IMR-90 (cell line): ENCODE measurements at regions not wholly inside any gene's neighbourhood (a gene's known extent, or its start where the extent isn't known, plus 50 kb on each side); places are given as distances from the start of the nearest gene placed in this dataset.

Experiments used
- ATAC-seq: fragments of 200-7000 bp; cut with Tn5 transposase; 2 replicates; pipeline ENCODE4 v1.9.1; 2020; ENCODE audit warnings: low read depth, mild to moderate bottlenecking, moderate library complexity
- BruUV-seq: library from RNA; stranded (reverse); fragments of 400-500 nt; replicated peaks from 2 replicates; lab custom pipeline; 2021; lab: Mats Ljungman, UMichigan
- CTCF ChIA-PET: fragments of 300-600 bp; formaldehyde crosslinking; extraction: SDS; loops from one replicate; lab custom pipeline; 2021; ENCODE audit warnings: antibody characterized with exemption; lab: Yijun Ruan, JAX
- POLR2A ChIA-PET: fragments of 300-600 bp; sonication (Branson Sonifier 250); formaldehyde crosslinking; loops from one replicate; lab custom pipeline; 2022; ENCODE audit warnings: antibody characterized with exemption; ENCODE audit not compliant: unreplicated experiment; lab: Charles Lee
- DNase-seq: peaks from one replicate; pipeline ENCODE4 v3.0.0; 2013
- H2AFZ ChIP-seq: replicated peaks from 2 replicates; pipeline ENCODE3; 2013; ENCODE audit warnings: low read length, mild to moderate bottlenecking; ENCODE audit not compliant: poor library complexity
- H2AK5ac ChIP-seq: 2 replicates; pipeline ENCODE4 v1.6.1; 2013; ENCODE audit warnings: low read depth, low read length, inconsistent platforms
- H2AK9ac ChIP-seq: replicated peaks from 2 replicates; pipeline ENCODE3; 2013; ENCODE audit warnings: mild to moderate bottlenecking, low read depth, low read length, moderate library complexity; ENCODE audit not compliant: poor library complexity
- H2BK120ac ChIP-seq: 2 replicates; pipeline ENCODE4 v1.6.1; 2013; ENCODE audit warnings: low read depth, low read length, inconsistent platforms
- H2BK15ac ChIP-seq: 3 replicates; pipeline ENCODE4 v1.6.1; 2013; ENCODE audit warnings: low read depth, low read length, inconsistent platforms
- H2BK20ac ChIP-seq: 2 replicates; pipeline ENCODE4 v1.6.1; 2013; ENCODE audit warnings: low read depth, mild to moderate bottlenecking, inconsistent platforms, low read length, moderate library complexity
- H2BK5ac ChIP-seq: 2 replicates; pipeline ENCODE4 v1.6.1; 2013; ENCODE audit warnings: mild to moderate bottlenecking, low read depth, low read length, inconsistent platforms; ENCODE audit not compliant: poor library complexity, severe bottlenecking
- H3K14ac ChIP-seq: replicated peaks from 2 replicates; pipeline ENCODE4 v1.6.1; 2013; ENCODE audit warnings: low read depth, low read length, inconsistent platforms
- H3K18ac ChIP-seq: 2 replicates; pipeline ENCODE4 v1.6.1; 2013; ENCODE audit warnings: low read depth, low read length, control low read depth
- H3K23ac ChIP-seq: 2 replicates; pipeline ENCODE4 v1.6.1; 2013; ENCODE audit warnings: low read depth, low read length, inconsistent platforms
- H3K27ac ChIP-seq: 2 replicates; pipeline ENCODE4 v1.5.1; 2013; ENCODE audit warnings: mild to moderate bottlenecking, control low read depth, low read length; ENCODE audit not compliant: insufficient read depth
- H3K27me3 ChIP-seq: 2 replicates; pipeline ENCODE4 v1.6.1; 2013; ENCODE audit warnings: low read length; ENCODE audit not compliant: control insufficient read depth, insufficient read depth
- H3K36me3 ChIP-seq: 2 replicates; pipeline ENCODE4 v1.6.1; 2013; ENCODE audit warnings: low read length, mixed read lengths; ENCODE audit not compliant: control insufficient read depth, insufficient read depth
- H3K4ac ChIP-seq: 2 replicates; pipeline ENCODE4 v1.6.1; 2013; ENCODE audit warnings: low read depth, low read length, inconsistent platforms
- H3K4me1 ChIP-seq: 2 replicates; pipeline ENCODE4 v1.6.1; 2013; ENCODE audit warnings: low read length, mixed read lengths; ENCODE audit not compliant: control insufficient read depth, insufficient read depth
- H3K4me2 ChIP-seq: 2 replicates; pipeline ENCODE4 v1.6.1; 2013; ENCODE audit warnings: low read depth, mild to moderate bottlenecking, control low read depth, low read length, moderate library complexity
- H3K4me3 ChIP-seq: 2 replicates; pipeline ENCODE4 v1.5.1; 2013; ENCODE audit warnings: low read depth, mild to moderate bottlenecking, control low read depth, low read length, moderate library complexity; ENCODE audit not compliant: insufficient read depth
- H3K56ac ChIP-seq: 2 replicates; pipeline ENCODE4 v1.6.1; 2013; ENCODE audit warnings: low read length, inconsistent platforms; ENCODE audit not compliant: insufficient read depth; ENCODE audit errors: extremely low read depth
- H3K79me1 ChIP-seq, 2 experiments: 2 replicates each; pipeline ENCODE4 v1.6.1; 2013; ENCODE audit warnings: low read length in 2 of 2, inconsistent platforms in 1 of 2, low read depth in 1 of 2
- H3K9ac ChIP-seq: 2 replicates; pipeline ENCODE4 v1.6.1; 2013; ENCODE audit warnings: low read depth, low read length, control low read depth
- H3K9me1 ChIP-seq: 2 replicates; pipeline ENCODE4 v1.6.1; 2013; ENCODE audit warnings: low read length, inconsistent platforms; ENCODE audit not compliant: insufficient read depth
- H3K9me3 ChIP-seq: 2 replicates; pipeline ENCODE4 v1.6.1; 2013; ENCODE audit warnings: low read length; ENCODE audit not compliant: control insufficient read depth, insufficient read depth
- H4K20me1 ChIP-seq: 2 replicates; pipeline ENCODE4 v1.6.1; 2013; ENCODE audit warnings: low read length, inconsistent platforms; ENCODE audit not compliant: insufficient read depth
- H4K5ac ChIP-seq: 2 replicates; pipeline ENCODE4 v1.6.1; 2013; ENCODE audit warnings: mild to moderate bottlenecking, low read depth, low read length, control low read depth
- H4K8ac ChIP-seq, 2 experiments: 2 replicates each; pipeline ENCODE4 v1.6.1; 2013; ENCODE audit warnings: low read depth in 2 of 2, low read length in 2 of 2, control low read depth in 1 of 2, inconsistent platforms in 1 of 2
- H4K91ac ChIP-seq: 2 replicates; pipeline ENCODE4 v1.6.1; 2013; ENCODE audit warnings: low read depth, low read length, inconsistent platforms; ENCODE audit not compliant: insufficient read depth
- BHLHE40 ChIP-seq: fragments of 150-350 bp; IDR thresholded peaks from 2 replicates; pipeline ENCODE4 v1.6.1; 2016; ENCODE audit warnings: mild to moderate bottlenecking, low read depth, low read length
- CEBPB ChIP-seq: IDR thresholded peaks from 2 replicates; pipeline ENCODE4 v1.6.1; 2012; ENCODE audit warnings: low read depth, low read length, improper control_type of control experiment
- CHD1 ChIP-seq: IDR thresholded peaks from 2 replicates; pipeline ENCODE4 v1.6.1; 2012; ENCODE audit warnings: low read depth, low read length, improper control_type of control experiment
- CTCF ChIP-seq: conservative IDR thresholded peaks from 2 replicates; pipeline ENCODE4 v1.5.1; 2012; ENCODE audit warnings: mild to moderate bottlenecking, low read depth, low read length, improper control_type of control experiment
- ELK1 ChIP-seq: fragments of 150-350 bp; IDR thresholded peaks from 2 replicates; pipeline ENCODE4 v1.6.1; 2016; ENCODE audit warnings: low read depth, mild to moderate bottlenecking, low read length, moderate library complexity, borderline replicate concordance
- FOS ChIP-seq: fragments of 150-350 bp; IDR thresholded peaks from 2 replicates; pipeline ENCODE4 v1.6.1; 2016; ENCODE audit warnings: low read depth, low read length
- MAFK ChIP-seq: IDR thresholded peaks from 2 replicates; pipeline ENCODE4 v1.6.1; 2012; ENCODE audit warnings: low read depth, low read length, improper control_type of control experiment
- MAZ ChIP-seq: IDR thresholded peaks from 2 replicates; pipeline ENCODE4 v1.6.1; 2012; ENCODE audit warnings: low read depth, mild to moderate bottlenecking, low read length, improper control_type of control experiment, moderate library complexity, borderline replicate concordance
- MXI1 ChIP-seq: IDR thresholded peaks from 2 replicates; pipeline ENCODE4 v1.6.1; 2012; ENCODE audit warnings: low read depth, mild to moderate bottlenecking, low read length, moderate library complexity, borderline replicate concordance
- NFE2L2 ChIP-seq: fragments of 150-350 bp; IDR thresholded peaks from 2 replicates; pipeline ENCODE4 v1.6.1; 2016; ENCODE audit warnings: low read depth, mild to moderate bottlenecking, low read length
- POLR2A ChIP-seq: IDR thresholded peaks from 2 replicates; pipeline ENCODE4 v1.6.1; 2012; ENCODE audit warnings: mild to moderate bottlenecking, low read depth, low read length
- RAD21 ChIP-seq: IDR thresholded peaks from 2 replicates; pipeline ENCODE4 v1.6.1; 2012; ENCODE audit warnings: low read length, improper control_type of control experiment
- RCOR1 ChIP-seq: IDR thresholded peaks from 2 replicates; pipeline ENCODE4 v1.6.1; 2012; ENCODE audit warnings: mild to moderate bottlenecking, low read length, improper control_type of control experiment; ENCODE audit not compliant: insufficient replicate concordance
- RFX5 ChIP-seq: IDR thresholded peaks from 2 replicates; pipeline ENCODE4 v1.8.0; 2012; ENCODE audit warnings: low read depth, mild to moderate bottlenecking, low read length, moderate library complexity
- SMC3 ChIP-seq: fragments of 150-350 bp; IDR thresholded peaks from 2 replicates; pipeline ENCODE4 v1.6.1; 2016; ENCODE audit warnings: low read depth, mild to moderate bottlenecking, antibody characterized with exemption, low read length, moderate library complexity
- WGBS, 2 experiments: methylation state at CpG; one replicate each; pipeline versions ENCODE4 v1.1.5 to v1.1.7; 2013; ENCODE audit warnings: missing lambda C conversion rate in 2 of 2; ENCODE audit not compliant: insufficient read length in 1 of 2; ENCODE audit errors: extremely low coverage in 2 of 2; 5-methylcytosine and 5-hydroxymethylcytosine counted together
- dilution Hi-C: fragments of 300-500 bp; cut with HindIII; formaldehyde crosslinking; loops from one replicate; pipeline ENCODE4 v1.14.3; 2018; ENCODE audit warnings: low sequenced_read_pairs; ENCODE audit not compliant: unreplicated experiment
- in situ Hi-C: fragments of 300-500 bp; cut with MboI; formaldehyde crosslinking; loops from 3 replicates; pipeline ENCODE4 v1.14.3; 2019; ENCODE audit warnings: low sequenced_read_pairs, inconsistent platforms, mixed read lengths
- intact Hi-C: fragments of 100-400 bp; cut with micrococcal nuclease; formaldehyde crosslinking; loops from 2 replicates; pipeline ENCODE4 v1.10.0; 2022
- TF ChIP-seq, protein P1 (sequence below): fragments of 150-350 bp; IDR thresholded peaks from 2 replicates; pipeline ENCODE4 v1.6.1; 2017; ENCODE audit warnings: mild to moderate bottlenecking, antibody characterized with exemption, low read length, low read depth

GRCh38 chr4:165612936-165613335, 234.1 kb downstream of the CPE start:
- CTCF ChIA-PET, result no interaction called here
- dilution Hi-C loops, result no loop called here

More at GRCh38 chr4:165612936-165613335, 234.1 kb downstream of the CPE start:
- Histone ChIP-seq H2BK5ac (no peak overlapping the region), H4K20me1 (no peaks in the 10 kb centered on the region), H3K4ac (no peak overlapping the region), H2BK15ac (no peak overlapping the region), H3K4me2 (no peak overlapping the region), H3K36me3 (no peaks in the 10 kb centered on the region), H3K9me1 (no peaks in the 10 kb centered on the region), H3K18ac (no peak overlapping the region), H2AFZ (no peak overlapping the region), H3K23ac (no peak overlapping the region), H2BK120ac (no peak overlapping the region), H3K27me3 (no peaks in the 10 kb centered on the region), H3K4me3 (no peak overlapping the region), H4K5ac (no peak overlapping the region), H2AK5ac (no peak overlapping the region), H2AK9ac (no peak overlapping the region), H2BK20ac (no peak overlapping the region), H3K56ac (no peak overlapping the region), H3K4me1 (no peaks in the 10 kb centered on the region), H4K91ac (no peak overlapping the region), H3K9me3 (peaks cover 8% of the 10 kb centered on the region; the same call in 1 of the 2 replicates), H4K8ac (no peak overlapping the region), H3K79me1 (no peaks in the 10 kb centered on the region), H3K27ac (no peak overlapping the region), H3K14ac (no peak overlapping the region), H3K9ac (no peak overlapping the region)
- TF ChIP-seq CEBPB, result no peak
- TF ChIP-seq CHD1, result no peak
- no peak for TF ChIP-seq BHLHE40
- no peak for TF ChIP-seq FOS
- TF ChIP-seq SMC3, result no peak
- TF ChIP-seq NFE2L2, result no peak
- TF ChIP-seq, protein P1, sequence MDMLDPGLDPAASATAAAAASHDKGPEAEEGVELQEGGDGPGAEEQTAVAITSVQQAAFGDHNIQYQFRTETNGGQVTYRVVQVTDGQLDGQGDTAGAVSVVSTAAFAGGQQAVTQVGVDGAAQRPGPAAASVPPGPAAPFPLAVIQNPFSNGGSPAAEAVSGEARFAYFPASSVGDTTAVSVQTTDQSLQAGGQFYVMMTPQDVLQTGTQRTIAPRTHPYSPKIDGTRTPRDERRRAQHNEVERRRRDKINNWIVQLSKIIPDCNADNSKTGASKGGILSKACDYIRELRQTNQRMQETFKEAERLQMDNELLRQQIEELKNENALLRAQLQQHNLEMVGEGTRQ, result no peak
- TF ChIP-seq RCOR1, result no peak
- no peak for TF ChIP-seq MAFK
- TF ChIP-seq MAZ, result no peak
- no peak for TF ChIP-seq RAD21
- TF ChIP-seq RFX5, result no peak
- TF ChIP-seq ELK1, result no peak
- no peak for TF ChIP-seq POLR2A
- no peak for TF ChIP-seq CTCF
- no peak for TF ChIP-seq MXI1
- WGBS, 2 experiments, result no CpG with 5 or more reads among the region's 1 CpG
- intact Hi-C loops, result no loop called here
- DNase-seq, result no peak
- BruUV-seq, result no TSS peak
- POLR2A ChIA-PET, result no interaction called here
- in situ Hi-C loops, result no loop called here
- no peak for ATAC-seq
